Adrenal gland (tissue), 9 donors: ENCODE measurements at regions not wholly inside any gene's neighbourhood (a gene's known extent, or its start where the extent isn't known, plus 50 kb on each side); places are given as distances from the start of the nearest gene placed in this dataset.

ENCODE experiments used
- DNase-seq, 7 donors: peaks; one replicate each; pipeline ENCODE4 v3.0.0-alpha.2; 2019 to 2020
- H3K27ac ChIP-seq, 5 donors: fragments of 200-600 bp; sonication (generic) in 4 of 5; 1 replicate in 3 of 5; 2 replicates in 2 of 5; pipeline versions ENCODE4 v1.5.1 to v1.8.0; 2016 to 2020; ENCODE audit warnings: mild to moderate bottlenecking in 1 of 5
- H3K27me3 ChIP-seq: fragments of 200-600 bp; 2 replicates; pipeline ENCODE4 v1.8.0; 2021
- H3K36me3 ChIP-seq, 2 donors: fragments of 200-600 bp; replicated peaks in 1 of 2; 1 replicate in 1 of 2; 2 replicates in 1 of 2; pipeline versions ENCODE4 v1.5.1 to v1.8.0; 2018 to 2022
- H3K4me1 ChIP-seq, 2 donors: fragments of 200-600 bp; replicated peaks in 1 of 2; 1 replicate in 1 of 2; 2 replicates in 1 of 2; pipeline versions ENCODE4 v1.5.1 to v1.8.0; 2018 to 2021
- H3K4me3 ChIP-seq, 4 donors: fragments of 200-600 bp; sonication (generic) in 3 of 4; one replicate each; pipeline ENCODE4 v1.5.1; 2016 to 2018
- H3K9me3 ChIP-seq, 3 donors: fragments of 200-600 bp; sonication (generic) in 1 of 3; replicated peaks in 1 of 3; 1 replicate in 2 of 3; 2 replicates in 1 of 3; pipeline versions ENCODE4 v1.5.1 to v1.8.0; 2016 to 2021
- CTCF ChIP-seq, 6 experiments: fragments of 450-650 bp in 4 of 6; fragments of 200-600 bp in 2 of 6; sonication (generic) in 1 of 6; IDR thresholded peaks; 1 replicate in 5 of 6; 2 replicates in 1 of 6; pipeline versions ENCODE4 v1.5.1 to v1.8.0; 2016 to 2021; ENCODE audit warnings: antibody characterized with exemption in 6 of 6, mild to moderate bottlenecking in 2 of 6, moderate library complexity in 1 of 6
- POLR2A ChIP-seq, 2 donors: fragments of 450-650 bp; IDR thresholded peaks; one replicate each; pipeline ENCODE4 v1.6.1; 2017; ENCODE audit warnings: antibody characterized with exemption in 2 of 2, mild to moderate bottlenecking in 2 of 2, moderate library complexity in 1 of 2
- WGBS, 4 donors: extraction: QIAGEN DNeasy Blood & Tissue Kit in 2 of 4; methylation state at CpG; one replicate each; pipeline versions ENCODE4 v1.1.5 to v1.1.7; 2013 to 2017; 5-methylcytosine and 5-hydroxymethylcytosine counted together
- intact Hi-C, 2 donors: fragments of 100-400 bp; cut with DNase I; formaldehyde crosslinking; loops; one replicate each; pipeline versions ENCODE4 v1.14.1 to v1.15.0; 2022 to 2023
- donor health status: healthy with polysubstance abuse.
- donor health status: Bipolar disorder and iron deficiency.
- donor health status: DM: yes; HTN: yes; CAD: no.
- donor health status: DM: no; HTN: no; CAD: no.
- donor health status: DM: no; HTN: no; CAD: no.

- Histone ChIP-seq H3K36me3 (no peaks in the 10 kb centered on the region), H3K27me3 (no peaks in the 10 kb centered on the region), H3K27ac (no peak overlapping the region), H3K9me3 (no peaks in the 10 kb centered on the region), H3K4me3 (no peak overlapping the region), H3K4me1 (no peaks in the 10 kb centered on the region)
- no peak for DNase-seq
- 62 to 92% (median 74%) methylated on average over 2 to 3 of the region's 3 CpGs for WGBS, 4 donors
- intact Hi-C loops = no loop called here
- TF ChIP-seq CTCF (IDR thresholded peaks at IDR 0.05) (no peak), POLR2A (IDR thresholded peaks at IDR 0.05) (no peak)
Observed at GRCh38 chr4:115365185-115365584, 251.8 kb upstream of the NDST4 start.

GRCh38 chr4:115361781-115362180 lies 248.4 kb upstream of the NDST4 start:
- DNase-seq = no peak
- intact Hi-C loops = no loop called here
- no peaks in the 10 kb centered on the region for H3K27me3 ChIP-seq
- no peaks in the 10 kb centered on the region for H3K36me3 ChIP-seq
- peaks cover 0 to 6% (median 0%) of the 10 kb centered on the region in 3 donors for H3K9me3 ChIP-seq
- no peak overlapping the region for H3K4me3 ChIP-seq
- H3K27ac ChIP-seq = no peak overlapping the region
- H3K4me1 ChIP-seq = no peaks in the 10 kb centered on the region
- TF ChIP-seq CTCF (IDR thresholded peaks at IDR 0.05) (no peak), POLR2A (IDR thresholded peaks at IDR 0.05) (no peak)

GRCh38 chr4:115360431-115360830 lies 247.0 kb upstream of the NDST4 start:
- no peaks in the 10 kb centered on the region for H3K4me1 ChIP-seq
- no peaks in the 10 kb centered on the region for H3K36me3 ChIP-seq
- no peak for DNase-seq
- TF ChIP-seq POLR2A (IDR thresholded peaks at IDR 0.05) (no peak), CTCF (IDR thresholded peaks at IDR 0.05) (no peak)
- intact Hi-C loops = no loop called here
- no peak overlapping the region for H3K27ac ChIP-seq
- peaks cover 0 to 6% (median 0%) of the 10 kb centered on the region in 3 donors for H3K9me3 ChIP-seq
- H3K4me3 ChIP-seq = no peak overlapping the region
- H3K27me3 ChIP-seq = no peaks in the 10 kb centered on the region
- 53 to 60% (median 59%) methylated on average over 2 of the region's 2 CpGs for WGBS, 4 donors

- no peaks in the 10 kb centered on the region for H3K27me3 ChIP-seq
- TF ChIP-seq CTCF (IDR thresholded peaks at IDR 0.05) (no peak), POLR2A (IDR thresholded peaks at IDR 0.05) (no peak)
- H3K4me3 ChIP-seq = no peak overlapping the region
- no peak for DNase-seq
- H3K27ac ChIP-seq = no peak overlapping the region
- no peaks in the 10 kb centered on the region for H3K4me1 ChIP-seq
- intact Hi-C loops = no loop called here
- H3K36me3 ChIP-seq = no peaks in the 10 kb centered on the region
- peaks cover 0 to 6% (median 0%) of the 10 kb centered on the region in 3 donors for H3K9me3 ChIP-seq
Observed at GRCh38 chr4:115357776-115358175, 244.4 kb upstream of the NDST4 start.
